OCI-LY7 (cell line): ENCODE measurements at regions not wholly inside any gene's neighbourhood (a gene's known extent, or its start where the extent isn't known, plus 50 kb on each side); places are given as distances from the start of the nearest gene placed in this dataset.

ENCODE experiments used
- BruUV-seq: library from RNA; stranded (reverse); fragments of 400-500 nt; replicated peaks from 2 replicates; lab custom pipeline; 2021; lab: Mats Ljungman, UMichigan
- CTCF ChIA-PET: fragments of 300-600 bp; sonication (Branson Sonifier 250); formaldehyde crosslinking; loops from one replicate; lab custom pipeline; 2022; ENCODE audit warnings: antibody characterized with exemption; ENCODE audit not compliant: unreplicated experiment; lab: Charles Lee
- POLR2A ChIA-PET: fragments of 300-600 bp; sonication (Branson Sonifier 250); formaldehyde crosslinking; loops from one replicate; lab custom pipeline; 2022; ENCODE audit warnings: antibody characterized with exemption; lab: Charles Lee
- DNase-seq: peaks from one replicate; pipeline ENCODE4 v3.0.0-alpha.2; 2015; ENCODE audit warnings: low spot score
- H2AFZ ChIP-seq: fragments of 200-600 bp; sonication (generic), shearing (Covaris generic); 2 replicates; pipeline ENCODE4 v1.6.1; 2014; ENCODE audit warnings: mild to moderate bottlenecking, antibody characterized with exemption, low read length, moderate library complexity
- H3K27ac ChIP-seq: fragments of 200-600 bp; sonication (generic); 2 replicates; pipeline ENCODE4 v1.5.1; 2014; ENCODE audit warnings: mixed run types, low read depth, mild to moderate bottlenecking, moderate library complexity, low read length, inconsistent platforms; ENCODE audit not compliant: poor library complexity, severe bottlenecking
- H3K36me3 ChIP-seq: fragments of 200-600 bp; sonication (generic); 2 replicates; pipeline ENCODE4 v1.6.1; 2014; ENCODE audit warnings: mild to moderate bottlenecking, antibody characterized with exemption, low read length, moderate library complexity, mixed read lengths; ENCODE audit not compliant: insufficient read depth
- H3K4me1 ChIP-seq: fragments of 200-600 bp; sonication (generic); 2 replicates; pipeline ENCODE4 v1.5.1; 2014; ENCODE audit warnings: mild to moderate bottlenecking, low read length; ENCODE audit not compliant: insufficient read depth, poor library complexity, severe bottlenecking
- H3K4me2 ChIP-seq: fragments of 200-600 bp; sonication (generic); 2 replicates; pipeline ENCODE4 v1.6.1; 2014; ENCODE audit warnings: mild to moderate bottlenecking, low read length
- H3K4me3 ChIP-seq: fragments of 200-600 bp; sonication (generic); 2 replicates; pipeline ENCODE4 v1.5.1; 2014; ENCODE audit warnings: mild to moderate bottlenecking, low read depth, low read length; ENCODE audit not compliant: poor library complexity, severe bottlenecking
- H3K79me2 ChIP-seq: fragments of 200-600 bp; sonication (generic); 2 replicates; pipeline ENCODE4 v1.6.1; 2016; ENCODE audit warnings: low read depth, mild to moderate bottlenecking, low read length, moderate library complexity, mixed read lengths; ENCODE audit not compliant: insufficient read depth
- H3K9me2 ChIP-seq: fragments of 200-600 bp; sonication (generic); 2 replicates; pipeline ENCODE4 v1.6.1; 2016; ENCODE audit warnings: mild to moderate bottlenecking, low read length, mixed read lengths; ENCODE audit not compliant: insufficient read depth
- H3K9me3 ChIP-seq: fragments of 200-600 bp; sonication (generic); 2 replicates; pipeline ENCODE4 v1.6.1; 2014; ENCODE audit warnings: mild to moderate bottlenecking, mixed run types, low read length, mixed read lengths
- H4K20me1 ChIP-seq: fragments of 200-600 bp; sonication (generic); 2 replicates; pipeline ENCODE4 v1.6.1; 2014; ENCODE audit warnings: mild to moderate bottlenecking, antibody characterized with exemption, low read length, moderate library complexity, mixed read lengths; ENCODE audit not compliant: insufficient read depth
- CTCF ChIP-seq: fragments of 200-600 bp; sonication (generic); conservative IDR thresholded peaks from 2 replicates; pipeline ENCODE4 v1.5.1; 2014; ENCODE audit warnings: mild to moderate bottlenecking, antibody characterized with exemption, low read length, moderate library complexity, mixed read lengths
- EZH2phosphoT487 ChIP-seq: fragments of 200-600 bp; sonication (generic); IDR thresholded peaks from 2 replicates; pipeline ENCODE4 v1.6.1; 2018; ENCODE audit warnings: low read depth, borderline replicate concordance, mild to moderate bottlenecking, mixed run types, antibody characterized with exemption, low read length, moderate library complexity, mixed read lengths
- intact Hi-C: fragments of 100-400 bp; cut with micrococcal nuclease; formaldehyde crosslinking; loops from one replicate; pipeline ENCODE4 v1.10.0; 2022; ENCODE audit not compliant: unreplicated experiment

- ChIA-PET CTCF (no interaction called here), POLR2A (no interaction called here)
- intact Hi-C loops: no loop called here
Measured at GRCh38 chr5:26295541-26295940, 742.8 kb downstream of the CDH9 start.

GRCh38 chr5:26282190-26282589 lies 756.2 kb downstream of the CDH9 start:
- H3K36me3 ChIP-seq: no peaks in the 10 kb centered on the region
- no peak overlapping the region for H3K4me2 ChIP-seq
- H3K79me2 ChIP-seq: no peaks in the 10 kb centered on the region
- no peak overlapping the region for H2AFZ ChIP-seq
- DNase-seq: no peak
- H3K9me2 ChIP-seq: no peaks in the 10 kb centered on the region
- ChIA-PET CTCF (no interaction called here), POLR2A (no interaction called here)
- H4K20me1 ChIP-seq: no peaks in the 10 kb centered on the region
- H3K27ac ChIP-seq: no peak overlapping the region
- no TSS peak for BruUV-seq
- TF ChIP-seq CTCF (no peak), EZH2phosphoT487 (no peak)
- intact Hi-C loops: no loop called here
- H3K4me1 ChIP-seq: no peaks in the 10 kb centered on the region
- H3K9me3 ChIP-seq: 0 out of 2 replicates have a peak, but pooled peaks cover 8% of the 10 kb centered on the region
- H3K4me3 ChIP-seq: no peak overlapping the region

More at GRCh38 chr5:26295541-26295940, 742.8 kb downstream of the CDH9 start:
- H3K9me3 ChIP-seq: no peaks in the 10 kb centered on the region
- H3K79me2 ChIP-seq: no peaks in the 10 kb centered on the region
- BruUV-seq: no TSS peak
- no peak overlapping the region for H3K27ac ChIP-seq
- no peak overlapping the region for H3K4me3 ChIP-seq
- no peaks in the 10 kb centered on the region for H3K9me2 ChIP-seq
- no peaks in the 10 kb centered on the region for H3K36me3 ChIP-seq
- H2AFZ ChIP-seq: no peak overlapping the region
- no peaks in the 10 kb centered on the region for H3K4me1 ChIP-seq
- H3K4me2 ChIP-seq: no peak overlapping the region
- no peaks in the 10 kb centered on the region for H4K20me1 ChIP-seq
- no peak for DNase-seq
- no peak for TF ChIP-seq EZH2phosphoT487
- TF ChIP-seq CTCF: no peak

GRCh38 chr5:26278078-26278477 lies 760.3 kb downstream of the CDH9 start:
- Histone ChIP-seq H3K4me3 (no peak overlapping the region), H3K79me2 (no peaks in the 10 kb centered on the region), H3K9me2 (no peaks in the 10 kb centered on the region), H4K20me1 (no peaks in the 10 kb centered on the region), H3K9me3 (0 out of 2 replicates have a peak, but pooled peaks cover 8% of the 10 kb centered on the region), H3K36me3 (no peaks in the 10 kb centered on the region), H3K4me2 (no peak overlapping the region), H3K4me1 (no peaks in the 10 kb centered on the region), H3K27ac (no peak overlapping the region), H2AFZ (no peak overlapping the region)
- TF ChIP-seq CTCF (no peak), EZH2phosphoT487 (no peak)
- BruUV-seq: no TSS peak
- ChIA-PET POLR2A (no interaction called here), CTCF (no interaction called here)
- intact Hi-C loops: no loop called here
- DNase-seq: no peak
